Karpas-422 (cell line): ENCODE measurements at regions not wholly inside any gene's neighbourhood (a gene's known extent, or its start where the extent isn't known, plus 50 kb on each side); places are given as distances from the start of the nearest gene placed in this dataset.
"Not testable (repeated sequence)": the region's sequence is repeated elsewhere in the genome, so short reads cannot be mapped to it uniquely, and the experiment has no call there.

Experiments
- DNase-seq: peaks from one replicate; pipeline ENCODE4 v3.0.0-alpha.2; 2015
- H2AFZ ChIP-seq: fragments of 200-600 bp; sonication (generic); 2 replicates; pipeline ENCODE4 v1.6.1; 2014; ENCODE audit warnings: antibody characterized with exemption, low read length, mixed read lengths
- H3K27ac ChIP-seq: fragments of 200-600 bp; sonication (generic); 2 replicates; pipeline ENCODE4 v1.5.1; 2014; ENCODE audit warnings: mild to moderate bottlenecking, low read length, moderate library complexity
- H3K27me3 ChIP-seq: fragments of 200-600 bp; sonication (generic); 2 replicates; pipeline ENCODE4 v1.6.1; 2014; ENCODE audit warnings: low read length, mixed read lengths
- H3K36me3 ChIP-seq: fragments of 200-600 bp; sonication (generic); 2 replicates; pipeline ENCODE4 v1.6.1; 2014; ENCODE audit warnings: low read length, mixed read lengths; ENCODE audit not compliant: insufficient read depth
- H3K4me1 ChIP-seq: fragments of 200-600 bp; sonication (generic); 2 replicates; pipeline ENCODE4 v1.6.1; 2014; ENCODE audit warnings: mild to moderate bottlenecking, low read length, mixed read lengths
- H3K4me2 ChIP-seq: fragments of 200-600 bp; sonication (generic); 2 replicates; pipeline ENCODE4 v1.6.1; 2014; ENCODE audit warnings: low read length, low read depth, mild to moderate bottlenecking; ENCODE audit not compliant: poor library complexity, severe bottlenecking
- H3K4me3 ChIP-seq: fragments of 200-600 bp; sonication (generic); 2 replicates; pipeline ENCODE4 v1.5.1; 2014; ENCODE audit warnings: mild to moderate bottlenecking, antibody characterized with exemption, low read length, mixed read lengths
- H3K79me2 ChIP-seq: fragments of 200-600 bp; sonication (generic); 2 replicates; pipeline ENCODE4 v1.6.1; 2014; ENCODE audit warnings: mild to moderate bottlenecking, low read length, mixed read lengths
- H3K9ac ChIP-seq: fragments of 200-600 bp; sonication (generic); 2 replicates; pipeline ENCODE4 v1.6.0; 2014; ENCODE audit warnings: low read length
- H3K9me2 ChIP-seq: fragments of 200-600 bp; sonication (generic), shearing (Covaris generic); replicated peaks from 2 replicates; pipeline ENCODE4 v1.6.0; 2014; ENCODE audit warnings: mild to moderate bottlenecking, low read length, moderate library complexity; ENCODE audit not compliant: insufficient read depth
- H3K9me3 ChIP-seq: fragments of 300-700, 200-600 bp; sonication (generic); 2 replicates; pipeline ENCODE4 v1.6.1; 2014; ENCODE audit warnings: low read length, mixed read lengths
- H4K20me1 ChIP-seq: fragments of 200-600 bp; sonication (generic); 2 replicates; pipeline ENCODE4 v1.6.1; 2014; ENCODE audit warnings: mild to moderate bottlenecking, antibody characterized with exemption, low read length, low read depth; ENCODE audit not compliant: insufficient read depth

- DNase-seq, H3K27ac ChIP-seq, H2AFZ ChIP-seq: not testable (repeated sequence)
Measured at GRCh38 chr1:224038832-224039231, 75.1 kb upstream of the FBXO28 start.

GRCh38 chr1:224037362-224037761 lies 76.5 kb upstream of the FBXO28 start:
- DNase-seq, H3K9me2 ChIP-seq, H3K79me2 ChIP-seq, H3K27me3 ChIP-seq, H2AFZ ChIP-seq, H3K9ac ChIP-seq, H3K27ac ChIP-seq, H3K36me3 ChIP-seq, H3K9me3 ChIP-seq, H3K4me3 ChIP-seq, H3K4me1 ChIP-seq, H4K20me1 ChIP-seq, H3K4me2 ChIP-seq: not testable (repeated sequence)

More at GRCh38 chr1:224038832-224039231, 75.1 kb upstream of the FBXO28 start:
- H4K20me1 ChIP-seq, H3K4me1 ChIP-seq, H3K4me2 ChIP-seq, H3K79me2 ChIP-seq, H3K27me3 ChIP-seq, H3K9me3 ChIP-seq, H3K9ac ChIP-seq, H3K4me3 ChIP-seq, H3K9me2 ChIP-seq, H3K36me3 ChIP-seq: not testable (repeated sequence)

GRCh38 chr1:224032608-224033276 lies 81.2 kb upstream of the FBXO28 start:
- H4K20me1 ChIP-seq, DNase-seq, H3K4me1 ChIP-seq, H3K27ac ChIP-seq, H3K4me2 ChIP-seq, H3K27me3 ChIP-seq, H3K4me3 ChIP-seq, H3K79me2 ChIP-seq, H3K36me3 ChIP-seq, H3K9me2 ChIP-seq, H2AFZ ChIP-seq, H3K9me3 ChIP-seq, H3K9ac ChIP-seq: not testable (repeated sequence)

- H3K36me3 ChIP-seq, H3K27ac ChIP-seq, H3K4me3 ChIP-seq, DNase-seq, H3K9ac ChIP-seq, H4K20me1 ChIP-seq, H3K79me2 ChIP-seq, H3K4me2 ChIP-seq, H2AFZ ChIP-seq, H3K27me3 ChIP-seq, H3K4me1 ChIP-seq, H3K9me2 ChIP-seq, H3K9me3 ChIP-seq: not testable (repeated sequence)
Measured at GRCh38 chr1:224031986-224032385, 81.9 kb upstream of the FBXO28 start.

GRCh38 chr1:224030257-224030656 lies 83.7 kb upstream of the FBXO28 start:
- H3K4me2 ChIP-seq, H3K9me3 ChIP-seq, H3K9ac ChIP-seq, DNase-seq, H3K79me2 ChIP-seq, H3K36me3 ChIP-seq, H3K4me3 ChIP-seq, H3K27me3 ChIP-seq, H3K4me1 ChIP-seq, H3K9me2 ChIP-seq, H4K20me1 ChIP-seq, H3K27ac ChIP-seq, H2AFZ ChIP-seq: not testable (repeated sequence)

GRCh38 chr1:224029286-224030025 lies 84.5 kb upstream of the FBXO28 start:
- H4K20me1 ChIP-seq, H3K4me1 ChIP-seq, H3K36me3 ChIP-seq, H3K27me3 ChIP-seq, H3K79me2 ChIP-seq, H3K9me2 ChIP-seq, DNase-seq, H3K4me2 ChIP-seq, H3K9ac ChIP-seq, H3K9me3 ChIP-seq, H3K4me3 ChIP-seq, H2AFZ ChIP-seq, H3K27ac ChIP-seq: not testable (repeated sequence)

- not testable (repeated sequence) for H3K9me2 ChIP-seq, H2AFZ ChIP-seq, H3K27ac ChIP-seq, H3K4me3 ChIP-seq, H3K4me2 ChIP-seq, H3K4me1 ChIP-seq, H4K20me1 ChIP-seq, H3K79me2 ChIP-seq, H3K36me3 ChIP-seq, H3K27me3 ChIP-seq, H3K9me3 ChIP-seq, H3K9ac ChIP-seq, DNase-seq
Measured at GRCh38 chr1:224028802-224029201, 85.1 kb upstream of the FBXO28 start.

- not testable (repeated sequence) for H3K9me3 ChIP-seq, H2AFZ ChIP-seq, H3K36me3 ChIP-seq, H3K27me3 ChIP-seq, H3K4me1 ChIP-seq, DNase-seq, H3K79me2 ChIP-seq, H3K9me2 ChIP-seq, H3K4me3 ChIP-seq, H3K9ac ChIP-seq, H3K4me2 ChIP-seq, H4K20me1 ChIP-seq, H3K27ac ChIP-seq
Measured at GRCh38 chr1:224023122-224023521, 90.8 kb upstream of the FBXO28 start.
